Kidney tubule cell (primary cell): ENCODE measurements at regions not wholly inside any gene's neighbourhood (a gene's known extent, or its start where the extent isn't known, plus 50 kb on each side); places are given as distances from the start of the nearest gene placed in this dataset.

Experiments used
- DNase-seq: peaks from one replicate; pipeline ENCODE4 v3.0.0-alpha.2; 2018; ENCODE audit warnings: low spot score

DNA sequence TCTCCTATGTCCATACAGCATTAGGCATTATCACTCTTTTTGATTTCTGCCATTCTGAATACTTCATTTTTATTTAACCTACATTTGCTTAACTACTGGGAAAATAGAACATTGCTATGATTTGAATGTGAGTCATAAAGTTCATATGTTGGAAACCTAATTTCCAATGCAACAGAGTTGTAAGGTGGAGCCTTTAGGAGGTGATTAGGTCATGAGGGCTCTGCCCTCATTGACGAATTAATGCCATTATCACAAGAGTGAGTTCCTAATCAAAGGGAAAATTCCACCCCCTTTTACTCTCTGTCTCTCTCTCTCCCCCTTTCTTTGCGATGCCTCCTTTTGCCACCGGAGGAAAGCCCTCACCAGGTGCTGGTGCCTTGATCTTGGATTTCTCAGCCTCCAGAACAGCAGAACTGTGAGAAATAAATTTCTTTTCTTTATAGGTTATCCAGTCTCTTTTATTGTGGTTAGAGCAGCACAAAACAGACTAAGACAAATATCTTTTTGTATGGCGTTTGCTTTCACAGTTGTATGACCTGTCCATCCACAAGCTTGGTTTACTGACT lies 180.1 kb upstream of the ARID2 start:
- no peak for DNase-seq

DNA sequence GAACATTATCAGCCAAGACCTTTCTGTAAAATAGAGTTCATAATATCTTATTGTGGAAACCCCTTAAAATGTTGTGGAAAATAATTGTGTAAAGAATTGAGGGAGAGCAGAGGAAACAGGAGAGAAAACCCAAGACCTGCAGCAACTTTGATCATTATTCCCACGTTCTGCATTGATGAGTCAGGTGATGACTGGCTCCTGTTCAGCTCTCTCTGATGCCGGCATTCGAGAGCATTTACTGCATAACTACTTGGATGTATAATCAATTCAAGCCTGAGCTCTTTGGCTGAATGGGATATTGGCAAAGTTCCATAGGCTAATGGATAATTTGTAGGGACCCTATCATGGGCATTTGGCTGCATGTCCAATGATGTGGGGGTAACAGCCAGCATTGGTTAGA lies 176.3 kb upstream of the ARID2 start:
- DNase-seq: peak; percentile 40

DNA sequence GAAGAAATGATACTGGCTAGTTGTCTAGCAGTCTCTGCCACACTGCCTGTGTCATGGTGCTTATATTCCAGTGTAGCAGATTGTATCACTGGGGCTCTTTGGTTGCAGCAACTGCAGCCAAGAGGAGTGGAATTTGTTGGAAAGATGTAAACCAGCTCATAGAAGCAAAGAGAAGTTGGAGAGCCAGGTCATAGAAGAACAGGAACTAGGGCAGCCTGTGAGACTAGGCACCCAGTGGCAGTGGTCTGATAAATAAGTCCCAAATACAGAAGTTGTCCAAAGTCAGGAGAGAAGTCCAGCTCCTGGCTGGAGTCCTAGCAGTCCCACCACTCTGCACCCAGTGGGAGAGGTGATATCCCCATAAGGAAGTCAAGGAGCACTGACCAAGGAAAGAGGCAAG lies 172.5 kb upstream of the ARID2 start:
- DNase-seq: no peak

DNA sequence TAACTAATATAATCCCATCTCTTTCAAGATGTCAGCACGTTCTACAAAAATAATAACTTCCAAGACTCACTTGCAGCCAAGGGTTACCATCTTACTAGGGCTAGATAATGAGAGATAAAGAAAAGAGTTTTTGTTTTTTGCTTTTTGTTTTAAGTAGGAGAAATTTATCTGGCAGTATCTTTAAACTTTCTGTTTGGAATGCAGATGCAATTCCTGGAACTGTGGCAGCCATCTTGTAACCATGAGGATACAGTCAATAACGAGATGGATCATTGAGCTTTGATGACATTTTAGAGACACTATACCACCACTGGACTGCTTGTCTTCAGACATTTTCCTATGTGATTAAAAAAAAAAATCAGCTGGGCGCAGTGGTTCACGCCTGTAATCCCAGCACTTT lies 171.2 kb upstream of the ARID2 start:
- DNase-seq: no peak

DNA sequence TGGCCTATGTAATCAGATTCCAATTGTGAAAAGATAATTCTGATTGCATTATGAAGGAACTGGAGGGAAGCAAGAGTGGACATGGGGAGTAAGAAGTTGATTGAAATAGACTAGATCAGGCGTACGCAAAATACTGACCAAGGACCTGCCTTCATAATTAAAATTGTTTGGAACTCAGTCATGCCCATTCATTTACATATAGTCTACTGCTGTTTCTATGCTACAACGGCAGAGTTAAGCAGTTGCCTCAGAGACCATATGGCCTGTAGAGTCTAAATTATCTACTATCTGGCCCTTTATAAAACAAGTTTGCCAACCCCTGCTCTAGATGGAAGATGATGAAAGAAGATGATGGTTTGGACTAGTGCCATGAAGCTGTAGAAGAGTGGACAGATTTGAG lies 170.0 kb upstream of the ARID2 start:
- DNase-seq: no peak

DNA sequence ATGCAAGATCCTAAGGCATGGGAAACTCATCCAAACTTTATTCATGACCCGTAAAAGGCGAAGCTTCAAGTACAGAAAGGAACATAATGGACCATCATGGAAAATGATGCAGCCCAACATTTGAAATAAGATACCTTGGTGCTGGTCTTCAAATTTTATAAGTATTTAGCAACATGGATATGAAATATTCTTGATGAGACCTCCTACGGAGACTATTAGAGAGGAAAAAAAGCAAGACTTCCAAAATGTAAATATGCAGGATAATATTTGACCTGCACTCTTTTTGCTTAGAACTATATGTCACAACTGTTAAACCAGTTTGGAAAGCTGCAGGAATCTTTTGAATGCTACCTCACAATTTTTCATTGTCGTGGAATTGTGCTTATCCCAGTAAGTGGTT lies 168.8 kb upstream of the ARID2 start:
- no peak for DNase-seq

DNA sequence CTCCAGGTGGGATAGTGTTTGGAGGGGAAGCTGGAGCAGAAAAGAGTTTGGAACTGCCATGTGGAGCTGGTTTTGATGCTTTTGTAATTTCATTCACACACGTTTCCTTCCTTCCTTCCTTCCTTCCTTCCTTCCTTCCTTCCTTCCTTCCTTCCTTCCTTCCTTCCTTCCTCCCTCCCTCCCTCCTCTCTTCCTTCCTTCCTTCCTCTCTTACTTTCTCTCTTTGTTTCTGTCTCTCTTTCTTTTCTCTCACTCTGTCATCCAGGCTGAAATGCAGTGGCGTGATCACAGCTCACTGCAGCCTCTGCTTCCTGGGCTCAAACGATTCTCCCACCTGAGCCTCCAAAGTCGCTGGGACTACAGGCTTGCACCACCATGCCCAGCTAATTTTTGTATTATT lies 168.0 kb upstream of the ARID2 start:
- DNase-seq: no peak

DNA sequence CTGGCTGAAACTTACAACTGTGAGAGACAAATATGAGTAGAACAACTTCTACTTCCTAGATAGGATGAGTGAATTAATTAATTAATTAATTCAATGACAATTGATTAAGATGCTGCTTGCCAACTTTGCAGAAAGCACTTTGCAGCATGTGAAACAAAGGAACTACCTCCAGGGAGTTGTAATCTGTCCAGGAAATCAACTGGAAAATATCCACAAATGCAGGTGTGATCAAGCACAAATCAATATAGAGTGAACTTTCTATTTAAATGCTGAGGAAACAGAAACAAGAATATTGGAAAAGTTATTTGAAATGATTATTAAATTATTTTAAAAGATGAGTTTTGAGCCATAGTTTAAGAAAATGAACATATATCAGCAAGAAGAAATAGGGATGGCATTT lies 163.9 kb upstream of the ARID2 start:
- no peak for DNase-seq

DNA sequence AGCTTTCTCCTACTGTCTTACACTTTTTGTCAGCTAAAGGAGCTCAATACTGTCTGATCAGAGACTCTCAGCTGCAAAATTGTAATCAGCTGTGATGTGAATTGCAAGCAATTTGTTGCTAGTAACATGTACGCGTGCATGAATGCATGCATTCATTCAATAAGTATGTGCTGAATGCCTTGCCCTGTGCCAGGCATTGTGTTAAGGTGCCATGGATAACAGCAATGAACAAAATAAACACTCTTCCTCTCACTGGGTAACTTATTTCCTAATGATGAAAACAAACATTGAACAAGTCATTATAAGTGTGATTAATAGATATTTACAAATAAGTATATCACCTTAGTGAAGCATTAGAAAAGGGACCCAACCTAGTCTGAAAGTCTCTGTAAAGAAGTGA lies 163.2 kb upstream of the ARID2 start:
- DNase-seq: no peak

DNA sequence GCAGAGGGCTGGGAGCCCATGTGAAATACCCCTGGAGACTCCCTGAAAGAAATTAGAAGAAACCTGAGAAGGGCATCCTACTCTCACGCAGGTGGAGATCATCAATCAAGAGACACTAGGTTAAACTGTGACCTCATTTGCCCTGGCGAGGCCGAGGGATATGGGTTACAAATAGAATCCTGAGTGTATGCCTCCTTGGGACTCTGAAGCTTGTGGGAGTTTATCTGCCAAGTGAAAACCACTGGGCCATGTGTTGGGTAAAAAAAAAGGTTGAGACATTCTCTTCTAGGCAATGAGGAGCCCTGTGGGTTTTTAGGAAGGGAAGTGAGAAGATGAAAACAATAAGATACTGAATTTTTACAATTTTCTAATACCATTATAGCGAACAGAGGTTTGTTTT lies 160.7 kb upstream of the ARID2 start:
- DNase-seq: no peak

DNA sequence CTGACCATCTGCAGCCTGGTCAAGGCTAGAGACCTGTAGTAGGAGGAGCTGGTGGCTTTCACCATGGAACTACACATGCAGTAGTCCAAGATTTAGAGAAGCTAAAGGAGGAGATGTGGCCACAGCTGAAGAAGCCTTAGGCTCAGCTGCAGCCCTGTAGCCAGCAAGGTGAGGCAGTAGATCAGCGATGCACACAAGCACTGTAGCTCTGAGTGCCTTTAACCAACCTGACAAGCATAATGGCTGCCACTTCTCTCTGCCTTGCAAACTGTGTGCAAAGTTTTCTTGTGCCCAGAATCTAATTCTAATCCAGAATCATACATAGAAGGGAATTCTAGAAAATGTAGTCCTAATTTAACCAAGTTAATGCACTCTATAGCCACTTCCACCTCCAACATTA lies 159.0 kb upstream of the ARID2 start:
- DNase-seq: no peak

DNA sequence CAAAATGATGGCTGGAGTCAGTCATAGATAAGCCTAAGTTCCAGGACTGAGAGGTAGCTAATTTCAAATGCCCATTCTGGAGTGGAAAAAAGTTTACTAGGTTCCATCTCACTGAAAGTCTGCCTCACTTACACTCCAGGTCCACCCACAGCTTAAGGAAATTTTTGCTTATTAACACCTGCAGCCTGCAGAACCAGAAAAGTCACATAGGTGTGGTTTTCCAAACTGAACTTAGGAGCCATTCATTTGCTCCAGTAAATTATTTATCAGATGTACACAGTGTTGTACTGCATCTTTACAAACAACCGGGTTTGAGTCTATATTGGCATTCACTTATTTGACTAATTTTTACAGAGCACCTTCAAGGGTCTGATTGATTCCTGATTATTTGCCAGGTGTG lies 157.4 kb upstream of the ARID2 start:
- no peak for DNase-seq

DNA sequence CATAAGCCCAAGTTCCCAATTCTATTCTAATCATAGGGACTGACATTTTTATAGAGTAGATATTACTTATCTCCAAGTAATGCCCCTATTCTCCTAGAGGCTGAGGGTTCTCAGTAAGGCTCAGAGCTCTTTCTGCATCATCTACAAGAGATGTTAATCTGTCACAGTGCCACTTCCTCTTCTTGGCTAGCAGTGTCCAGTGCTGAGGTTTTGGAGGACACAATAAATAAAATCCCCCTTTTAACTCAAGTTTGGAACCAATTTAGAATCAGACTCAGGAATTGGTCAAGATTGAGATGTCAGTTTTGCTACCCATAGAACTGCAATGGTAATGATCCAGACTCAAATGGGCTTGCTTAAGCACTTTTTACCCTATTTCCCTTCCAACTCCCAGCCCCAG lies 154.1 kb upstream of the ARID2 start:
- no peak for DNase-seq

DNA sequence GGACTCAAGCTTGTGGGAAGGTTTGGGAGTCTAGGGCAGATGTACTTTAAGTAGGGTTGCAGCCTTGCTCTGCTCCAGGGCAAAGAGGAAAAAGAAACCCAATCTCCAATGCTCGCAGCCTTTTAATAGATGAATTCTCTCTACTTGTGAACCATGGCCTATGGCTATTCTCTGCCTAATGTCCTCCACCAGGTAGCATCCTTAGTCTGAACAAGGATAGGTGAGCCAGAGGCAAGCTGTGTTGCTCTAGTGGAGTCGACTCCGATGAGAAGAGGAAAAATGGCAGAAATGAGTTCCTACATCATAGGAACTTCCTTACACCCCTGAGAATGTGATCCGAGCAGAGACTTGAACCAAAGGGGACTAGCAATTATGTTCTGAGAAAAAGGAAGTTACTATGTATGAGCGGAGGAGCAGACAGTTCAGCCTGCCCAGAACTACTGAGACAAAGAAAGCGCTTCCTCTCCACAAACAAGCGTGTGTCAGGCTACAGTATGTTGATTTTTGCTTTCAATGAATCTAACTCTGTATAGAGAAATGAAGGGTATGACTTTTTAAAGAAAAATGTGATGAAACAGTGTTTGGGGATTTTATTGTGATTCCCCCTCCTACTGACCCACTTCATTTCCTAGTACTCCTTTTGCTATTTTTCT lies 153.6 kb upstream of the ARID2 start:
- DNase-seq: no peak

DNA sequence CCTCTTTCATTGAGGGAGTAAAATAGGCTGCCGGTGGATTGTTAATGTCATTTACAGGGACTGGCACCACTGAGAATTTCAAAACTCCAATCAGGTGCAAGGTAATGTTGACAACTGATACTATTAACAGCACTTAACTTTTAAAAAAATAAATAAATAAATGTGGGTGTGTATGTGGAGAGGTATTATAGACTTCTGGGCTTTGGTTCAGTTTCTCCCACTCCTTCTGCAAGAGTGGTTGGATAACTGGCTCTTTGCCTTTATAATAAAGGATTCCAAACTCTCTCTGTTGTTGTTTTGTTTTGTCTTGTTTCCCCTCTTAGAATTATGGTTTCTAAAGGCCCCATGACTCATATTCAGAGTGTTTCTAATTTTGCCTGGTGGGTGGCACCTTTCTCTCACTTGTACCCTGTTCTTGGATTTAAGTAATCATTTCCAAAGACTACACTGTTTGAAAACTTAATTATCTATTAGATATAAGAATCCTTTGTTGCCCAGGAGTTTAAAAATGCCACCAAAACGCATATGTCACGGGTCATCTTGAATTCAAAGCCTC lies 151.6 kb upstream of the ARID2 start:
- no peak for DNase-seq

DNA sequence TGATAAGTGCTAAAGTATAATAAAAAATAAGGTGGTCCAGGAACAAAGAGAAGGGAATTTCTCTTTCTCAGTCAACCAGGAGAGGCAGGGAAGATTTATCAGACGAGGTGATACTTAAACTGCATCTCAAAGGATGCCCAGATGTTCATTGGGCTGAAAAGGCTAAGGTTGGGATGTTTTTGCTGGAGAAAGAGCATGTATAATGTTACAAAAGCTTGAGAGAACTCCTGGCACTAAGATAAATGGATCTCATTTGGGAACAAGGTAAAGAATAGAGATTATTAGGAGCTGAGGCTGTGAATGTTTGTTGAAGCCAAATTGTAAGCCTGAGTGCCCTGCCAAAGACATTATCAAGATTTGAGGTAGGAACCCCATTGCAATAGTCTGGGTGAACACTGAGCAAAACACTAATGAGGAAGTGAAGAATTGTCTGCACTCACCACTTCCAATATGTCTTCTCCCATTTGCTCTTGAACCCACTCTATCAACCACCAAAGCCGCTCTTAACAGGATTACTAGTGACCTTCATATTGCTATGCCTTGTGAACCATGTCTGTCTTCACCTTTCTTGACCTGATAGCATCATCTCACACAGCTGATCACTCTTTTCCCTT lies 149.0 kb upstream of the ARID2 start:
- no peak for DNase-seq

DNA sequence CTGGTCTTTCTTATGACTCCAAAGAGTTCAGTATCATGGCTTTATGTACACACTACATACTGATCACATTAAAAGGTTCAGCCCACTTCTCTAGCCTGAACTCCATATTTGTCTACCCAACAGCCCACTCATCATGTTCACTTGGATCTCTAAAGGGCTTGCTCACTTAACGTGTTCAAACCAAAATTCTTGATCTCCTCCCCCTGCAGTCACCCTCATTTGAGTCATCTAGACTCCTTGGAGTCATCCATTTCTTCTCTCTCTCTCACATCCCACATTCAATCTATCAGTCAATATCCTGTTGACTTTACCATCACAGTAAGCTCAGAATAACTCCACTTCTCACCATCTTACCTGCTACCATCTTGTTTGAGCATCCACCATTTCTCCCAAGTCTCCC lies 148.4 kb upstream of the ARID2 start:
- DNase-seq: no peak

DNA sequence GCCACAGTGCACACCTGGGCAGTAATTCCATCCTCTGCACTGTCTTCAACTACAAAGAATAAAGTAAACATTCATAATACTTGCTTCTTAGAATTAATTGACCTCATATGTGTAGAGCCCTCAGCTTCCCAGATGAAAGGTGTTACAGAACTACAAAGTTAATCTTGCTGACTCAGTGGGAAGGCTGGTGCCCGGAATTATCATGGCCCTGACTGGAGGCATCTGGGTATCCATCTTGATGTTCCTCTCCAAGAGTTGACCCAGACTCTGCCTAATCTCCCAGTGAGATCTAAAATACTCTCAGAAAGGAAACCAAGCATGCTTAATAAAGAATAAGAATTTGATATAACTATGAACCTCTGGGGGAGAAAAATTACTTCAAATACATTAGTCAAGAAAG lies 147.0 kb upstream of the ARID2 start:
- DNase-seq: no peak

DNA sequence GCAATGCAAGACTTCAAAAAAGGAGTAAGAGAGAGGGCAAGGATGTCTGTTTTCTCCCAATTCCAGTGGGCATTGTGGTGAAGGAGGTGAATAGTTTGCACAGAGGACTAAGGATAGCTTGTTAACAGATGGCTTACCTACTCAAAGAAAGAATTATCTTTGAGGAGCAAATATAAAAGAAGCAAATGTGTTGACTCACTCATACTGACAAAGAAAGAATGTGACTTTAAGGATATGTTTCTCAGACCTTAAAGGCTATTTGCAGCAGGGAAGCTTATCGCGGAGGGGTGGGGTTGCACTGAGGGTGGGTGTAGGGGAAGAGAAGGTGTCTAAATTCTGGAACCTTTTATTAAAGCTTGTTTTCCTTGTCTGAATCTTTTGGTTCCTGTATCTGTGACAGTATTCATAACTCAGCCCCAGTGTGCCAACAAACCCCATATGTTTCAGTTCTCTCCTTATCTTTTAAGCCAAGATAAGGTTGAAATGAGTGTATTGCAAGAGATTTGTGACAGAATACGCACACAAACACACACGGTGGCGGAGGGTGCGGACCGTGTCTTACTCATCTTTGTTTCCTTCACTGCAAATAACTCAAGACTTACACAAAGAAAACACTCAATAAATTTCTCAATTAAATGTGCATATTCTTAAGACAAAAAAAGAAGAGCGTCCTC lies 146.4 kb upstream of the ARID2 start:
- DNase-seq: no peak

DNA sequence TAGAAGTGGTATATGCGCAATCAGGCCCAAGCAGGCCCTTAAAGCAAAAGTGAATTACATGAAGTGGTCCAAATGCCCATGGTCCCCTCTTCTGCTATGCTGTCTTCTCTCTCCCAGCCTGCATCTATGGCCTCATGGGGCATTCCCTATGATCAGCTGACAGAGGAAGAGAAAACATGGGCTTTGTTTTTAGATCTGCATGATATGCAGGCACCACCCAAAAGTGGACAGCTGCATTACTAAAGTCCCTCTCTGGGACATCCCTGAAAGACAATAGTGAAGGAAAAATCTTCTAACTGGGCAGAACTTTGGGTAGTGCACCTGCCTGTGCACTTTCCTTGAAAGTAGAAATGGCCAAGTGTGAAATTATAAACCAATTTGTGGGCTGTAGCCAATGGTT lies 145.2 kb upstream of the ARID2 start:
- no peak for DNase-seq

DNA sequence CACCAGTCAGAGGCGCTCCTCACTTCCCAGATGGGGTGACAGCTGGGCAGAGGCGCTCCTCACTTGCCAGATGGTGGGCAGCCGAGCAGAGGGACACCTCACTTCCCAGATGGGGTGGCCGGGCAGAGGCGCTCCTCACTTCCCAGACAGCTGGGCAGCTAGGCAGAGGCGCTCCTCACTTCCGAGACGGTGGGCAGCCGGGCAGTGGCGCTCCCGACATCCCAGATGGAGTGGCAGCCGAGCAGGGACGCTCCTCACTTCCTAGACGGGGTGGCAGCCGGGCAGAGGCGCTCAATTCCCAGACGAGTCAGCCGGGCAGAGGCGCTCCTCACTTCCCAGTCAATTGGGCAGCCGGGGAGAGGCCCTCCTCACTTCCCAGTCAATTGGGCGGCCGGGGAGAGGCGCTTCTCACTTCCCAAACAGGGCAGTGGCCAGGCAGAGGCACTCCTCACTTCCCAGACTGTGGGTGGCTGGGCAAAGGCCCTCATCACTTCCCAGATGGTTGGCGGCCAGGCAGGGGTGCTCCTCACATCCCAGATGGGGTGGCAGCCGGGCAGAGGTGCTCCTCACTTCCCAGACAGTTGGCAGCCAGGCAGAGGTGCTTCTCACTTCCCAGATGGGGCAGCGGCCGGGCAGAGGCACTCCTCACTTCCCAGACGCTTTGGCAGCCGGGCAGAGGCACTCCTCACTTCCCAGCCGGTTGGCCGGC lies 143.8 kb upstream of the ARID2 start:
- no peak for DNase-seq

DNA sequence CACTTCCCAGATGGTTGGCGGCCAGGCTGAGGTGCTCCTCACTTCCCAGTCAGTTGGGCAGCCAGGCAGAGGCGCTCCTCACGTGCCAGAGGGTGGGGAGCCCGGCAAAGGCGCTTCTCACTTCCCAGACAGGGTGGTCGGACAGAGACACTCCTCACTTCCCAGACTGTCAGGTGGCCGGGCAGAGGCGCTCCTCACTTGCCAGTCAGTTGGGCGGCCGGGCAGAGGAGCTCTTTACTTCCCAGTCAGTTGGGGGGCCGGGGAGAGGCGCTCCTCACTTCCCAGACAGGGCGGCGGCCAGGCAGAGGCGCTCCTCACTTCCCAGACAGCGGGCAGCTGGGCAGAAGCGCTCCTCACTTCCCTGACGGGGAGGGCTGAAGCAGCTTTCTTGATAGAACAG lies 143.0 kb upstream of the ARID2 start:
- DNase-seq: no peak

DNA sequence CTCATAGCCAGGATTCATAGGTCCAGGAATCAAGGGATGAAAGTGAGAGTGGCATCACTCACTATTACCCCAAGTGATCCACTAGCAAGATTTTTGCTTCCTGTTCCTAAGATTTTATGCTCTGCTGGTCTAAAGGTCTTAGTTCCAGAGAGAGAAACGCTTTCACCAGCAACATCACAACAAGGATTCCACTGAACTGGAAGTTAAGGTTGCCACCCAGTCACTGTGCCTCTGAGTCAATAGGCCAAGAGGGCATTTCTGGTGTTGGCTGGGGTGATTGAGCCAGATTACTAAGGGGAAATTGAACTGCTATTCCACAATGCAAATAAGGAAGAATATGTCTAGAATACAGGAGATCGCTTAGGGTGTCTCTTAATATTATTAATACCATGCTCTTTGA lies 142.5 kb upstream of the ARID2 start:
- DNase-seq: peak; percentile 8
